Tibial nerve (tissue), 4 donors: ENCODE measurements at regions not wholly inside any gene's neighbourhood (a gene's known extent, or its start where the extent isn't known, plus 50 kb on each side); places are given as distances from the start of the nearest gene placed in this dataset.

Experiments
- DNase-seq, 2 donors: peaks; one replicate each; pipeline ENCODE4 v3.0.0-alpha.2; 2019; ENCODE audit warnings: low spot score in 2 of 2
- H3K27ac ChIP-seq, 4 donors: fragments of 200-600 bp; sonication (generic) in 3 of 4; one replicate each; pipeline ENCODE4 v1.5.1; 2017 to 2019; ENCODE audit warnings: mild to moderate bottlenecking in 1 of 4
- H3K27me3 ChIP-seq, 2 donors: fragments of 200-600 bp; sonication (generic) in 1 of 2; one replicate each; pipeline versions ENCODE4 v1.5.1 to v1.6.0; 2017 to 2019
- H3K36me3 ChIP-seq, 3 donors: fragments of 200-600 bp; sonication (generic); one replicate each; pipeline ENCODE4 v1.5.1; 2018 to 2019
- H3K4me1 ChIP-seq, 4 donors: fragments of 200-600 bp; sonication (generic) in 3 of 4; one replicate each; pipeline ENCODE4 v1.5.1; 2017 to 2019
- H3K4me3 ChIP-seq, 4 donors: fragments of 200-600 bp; sonication (generic) in 3 of 4; one replicate each; pipeline ENCODE4 v1.5.1; 2017 to 2019; ENCODE audit warnings: mild to moderate bottlenecking in 1 of 4, moderate library complexity in 1 of 4
- H3K9me3 ChIP-seq, 4 donors: fragments of 200-600 bp; sonication (generic) in 3 of 4; one replicate each; pipeline ENCODE4 v1.5.1; 2017 to 2019
- CTCF ChIP-seq, 5 experiments: fragments of 200-600 bp in 3 of 5; fragments of 450-650 bp in 2 of 5; sonication (generic) in 3 of 5; IDR thresholded peaks; one replicate each; pipeline ENCODE4 v1.5.1; 2016 to 2019; ENCODE audit warnings: antibody characterized with exemption in 5 of 5, mild to moderate bottlenecking in 3 of 5, moderate library complexity in 2 of 5
- EP300 ChIP-seq, 2 donors: sonication (generic); formaldehyde crosslinking; IDR thresholded peaks; one replicate each; pipeline ENCODE4 v1.6.1; 2017; ENCODE audit warnings: antibody characterized with exemption in 2 of 2, mild to moderate bottlenecking in 1 of 2
- POLR2A ChIP-seq, 2 donors: fragments of 450-650 bp; IDR thresholded peaks; one replicate each; pipeline ENCODE4 v1.6.1; 2017; ENCODE audit warnings: antibody characterized with exemption in 2 of 2, mild to moderate bottlenecking in 2 of 2, moderate library complexity in 2 of 2
- WGBS, 2 donors: methylation state at CpG; one replicate each; pipeline ENCODE4 v1.1.5; 2018; 5-methylcytosine and 5-hydroxymethylcytosine counted together

GRCh38 chr6:106759112-106759511 lies 129.7 kb downstream of the QRSL1 start:
- peaks cover 0 to 24% (median 0%) of the 10 kb centered on the region in 4 donors for H3K9me3 ChIP-seq
- no peaks in the 10 kb centered on the region for H3K36me3 ChIP-seq
- no peak for TF ChIP-seq EP300 (IDR thresholded peaks at IDR 0.05)
- TF ChIP-seq CTCF (IDR thresholded peaks at IDR 0.05), result no peak
- TF ChIP-seq POLR2A (IDR thresholded peaks at IDR 0.05), result no peak
- H3K27me3 ChIP-seq, result no peaks in the 10 kb centered on the region
- H3K4me1 ChIP-seq, result no peaks in the 10 kb centered on the region
- DNase-seq, result no peak
- 93 to 99% methylated on average over 2 of the region's 2 CpGs for WGBS, 2 donors
- H3K4me3 ChIP-seq, result no peak overlapping the region
- H3K27ac ChIP-seq, result no peak overlapping the region

GRCh38 chr6:106757722-106758467 lies 128.5 kb downstream of the QRSL1 start:
- no peaks in the 10 kb centered on the region for H3K27me3 ChIP-seq
- H3K4me3 ChIP-seq, result no peak overlapping the region
- H3K4me1 ChIP-seq, result no peaks in the 10 kb centered on the region
- no peaks in the 10 kb centered on the region for H3K36me3 ChIP-seq
- TF ChIP-seq CTCF (IDR thresholded peaks at IDR 0.05), result no peak
- no peak for TF ChIP-seq POLR2A (IDR thresholded peaks at IDR 0.05)
- no peak for TF ChIP-seq EP300 (IDR thresholded peaks at IDR 0.05)
- whole genome bisulfite sequencing, 2 donors, result 76% methylated on average over 16 of the region's 16 CpGs
- H3K9me3 ChIP-seq, result peaks cover 0 to 22% (median 0%) of the 10 kb centered on the region in 4 donors
- no peak for DNase-seq
- H3K27ac ChIP-seq, result no peak overlapping the region

- no peak overlapping the region for H3K27ac ChIP-seq
- no peaks in the 10 kb centered on the region for H3K27me3 ChIP-seq
- no peaks in the 10 kb centered on the region for H3K36me3 ChIP-seq
- no peak for DNase-seq
- H3K4me1 ChIP-seq, result no peaks in the 10 kb centered on the region
- peaks cover 0 to 21% (median 0%) of the 10 kb centered on the region in 4 donors for H3K9me3 ChIP-seq
- TF ChIP-seq POLR2A (IDR thresholded peaks at IDR 0.05), result no peak
- no peak for TF ChIP-seq EP300 (IDR thresholded peaks at IDR 0.05)
- TF ChIP-seq CTCF (IDR thresholded peaks at IDR 0.05), result no peak
- no peak overlapping the region for H3K4me3 ChIP-seq
- 59 to 62% methylated on average over 2 of the region's 2 CpGs for WGBS, 2 donors
These were observed 127.9 kb downstream of the QRSL1 start for GRCh38 chr6:106757267-106757666.

GRCh38 chr6:106754215-106754614 lies 124.8 kb downstream of the QRSL1 start:
- TF ChIP-seq CTCF (IDR thresholded peaks at IDR 0.05), result no peak
- no peak for TF ChIP-seq EP300 (IDR thresholded peaks at IDR 0.05)
- no peak for TF ChIP-seq POLR2A (IDR thresholded peaks at IDR 0.05)
- Histone ChIP-seq H3K4me3 (no peak overlapping the region), H3K36me3 (no peaks in the 10 kb centered on the region), H3K27me3 (no peaks in the 10 kb centered on the region), H3K9me3 (peaks cover 0 to 7% (median 0%) of the 10 kb centered on the region in 4 donors), H3K4me1 (no peaks in the 10 kb centered on the region), H3K27ac (no peak overlapping the region)
- DNase-seq, result no peak
- 81 to 84% methylated on average over 5 of the region's 5 CpGs for whole genome bisulfite sequencing, 2 donors

GRCh38 chr6:106752641-106753040 lies 123.3 kb downstream of the QRSL1 start:
- DNase-seq, result no peak
- H3K4me3 ChIP-seq, result no peak overlapping the region
- H3K27ac ChIP-seq, result no peak overlapping the region
- TF ChIP-seq EP300 (IDR thresholded peaks at IDR 0.05) (no peak), POLR2A (IDR thresholded peaks at IDR 0.05) (no peak), CTCF (IDR thresholded peaks at IDR 0.05) (no peak)
- H3K9me3 ChIP-seq, result no peaks in the 10 kb centered on the region
- 60 to 63% methylated on average over 4 of the region's 4 CpGs for WGBS, 2 donors
- H3K36me3 ChIP-seq, result no peaks in the 10 kb centered on the region
- no peaks in the 10 kb centered on the region for H3K27me3 ChIP-seq
- H3K4me1 ChIP-seq, result no peaks in the 10 kb centered on the region
